Tibial artery (tissue), 4 donors: ENCODE measurements at regions not wholly inside any gene's neighbourhood (a gene's known extent, or its start where the extent isn't known, plus 50 kb on each side); places are given as distances from the start of the nearest gene placed in this dataset.

ENCODE experiments used
- DNase-seq, 2 donors: peaks; one replicate each; pipeline ENCODE4 v3.0.0-alpha.2; 2019
- H3K27ac ChIP-seq, 2 donors: fragments of 200-600 bp; sonication (generic) in 1 of 2; 1 replicate in 1 of 2; 2 replicates in 1 of 2; pipeline ENCODE4 v1.5.1; 2018 to 2019; ENCODE audit warnings: mild to moderate bottlenecking in 1 of 2
- H3K27me3 ChIP-seq, 2 donors: fragments of 200-600 bp; sonication (generic) in 1 of 2; one replicate each; pipeline versions ENCODE4 v1.5.1 to v1.6.0; 2016 to 2019
- H3K36me3 ChIP-seq, 3 donors: fragments of 200-600 bp; sonication (generic) in 2 of 3; one replicate each; pipeline ENCODE4 v1.5.1; 2016 to 2019; ENCODE audit warnings: mild to moderate bottlenecking in 2 of 3
- H3K4me1 ChIP-seq, 4 donors: fragments of 200-600 bp; sonication (generic) in 2 of 4; 1 replicate in 3 of 4; 2 replicates in 1 of 4; pipeline ENCODE4 v1.5.1; 2016 to 2019
- H3K4me3 ChIP-seq, 2 donors: fragments of 200-600 bp; sonication (generic) in 1 of 2; 1 replicate in 1 of 2; 2 replicates in 1 of 2; pipeline ENCODE4 v1.5.1; 2018 to 2019; ENCODE audit warnings: mild to moderate bottlenecking in 2 of 2
- H3K9me3 ChIP-seq, 3 donors: fragments of 200-600 bp; sonication (generic) in 1 of 3; one replicate each; pipeline ENCODE4 v1.5.1; 2016 to 2019
- CTCF ChIP-seq, 2 experiments: fragments of 200-600 bp in 1 of 2; fragments of 450-650 bp in 1 of 2; IDR thresholded peaks; one replicate each; pipeline ENCODE4 v1.5.1; 2017 to 2019; ENCODE audit warnings: antibody characterized with exemption in 2 of 2, mild to moderate bottlenecking in 1 of 2, moderate library complexity in 1 of 2
- intact Hi-C: fragments of 100-400 bp; cut with DNase I; formaldehyde crosslinking; loops from one replicate; pipeline ENCODE4 v1.15.0; 2023; ENCODE audit warnings: low total_unique reads

- TF ChIP-seq CTCF (IDR thresholded peaks at IDR 0.05) = no peak
- Histone ChIP-seq H3K36me3 (no peaks in the 10 kb centered on the region), H3K27me3 (no peaks in the 10 kb centered on the region), H3K4me3 (no peak overlapping the region), H3K9me3 (no peaks in the 10 kb centered on the region), H3K27ac (no peak overlapping the region), H3K4me1 (no peaks in the 10 kb centered on the region)
- intact Hi-C loops = no loop called here
- DNase-seq = no peak
Observed at GRCh38 chr4:43716721-43717395, 731.8 kb downstream of the KCTD8 start.

- Histone ChIP-seq H3K27ac (no peak overlapping the region), H3K36me3 (no peaks in the 10 kb centered on the region), H3K27me3 (no peaks in the 10 kb centered on the region), H3K4me3 (no peak overlapping the region), H3K4me1 (no peaks in the 10 kb centered on the region), H3K9me3 (no peaks in the 10 kb centered on the region)
- DNase-seq = no peak
- no peak for TF ChIP-seq CTCF (IDR thresholded peaks at IDR 0.05)
- intact Hi-C loops = no loop called here
Observed at GRCh38 chr4:43718369-43718768, 730.2 kb downstream of the KCTD8 start.

- H3K4me1 ChIP-seq = no peaks in the 10 kb centered on the region
Observed at GRCh38 chr4:43732829-43733426, 715.7 kb downstream of the KCTD8 start.

DNA sequence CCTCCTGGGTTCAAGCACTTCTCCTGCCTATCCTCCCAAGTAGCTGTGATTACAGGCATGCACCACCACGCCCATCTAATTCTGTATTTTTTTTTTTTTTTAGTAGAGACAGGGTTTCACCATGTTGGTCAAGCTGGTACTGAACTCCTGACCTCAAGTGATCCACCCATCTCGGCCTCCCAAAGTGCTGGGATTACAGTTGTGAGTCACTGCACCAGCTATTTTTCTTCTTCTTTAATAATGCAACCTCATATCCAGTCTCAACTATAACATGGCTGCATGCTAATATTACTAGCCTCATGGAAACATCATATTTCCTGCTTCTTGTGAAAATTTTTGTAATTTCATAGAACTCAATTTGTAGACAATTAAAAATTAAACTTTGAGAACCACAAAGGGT lies 706.5 kb downstream of the KCTD8 start:
- H3K36me3 ChIP-seq = no peaks in the 10 kb centered on the region
- TF ChIP-seq CTCF (IDR thresholded peaks at IDR 0.05) = no peak
- no peak overlapping the region for H3K27ac ChIP-seq
- DNase-seq = no peak
- no peaks in the 10 kb centered on the region for H3K4me1 ChIP-seq
- intact Hi-C loops = no loop called here
- no peak overlapping the region for H3K4me3 ChIP-seq
- no peaks in the 10 kb centered on the region for H3K9me3 ChIP-seq
- no peaks in the 10 kb centered on the region for H3K27me3 ChIP-seq

More at GRCh38 chr4:43732829-43733426, 715.7 kb downstream of the KCTD8 start:
- no peak for DNase-seq
- intact Hi-C loops = no loop called here
- TF ChIP-seq CTCF (IDR thresholded peaks at IDR 0.05) = no peak
- Histone ChIP-seq H3K27me3 (no peaks in the 10 kb centered on the region), H3K36me3 (no peaks in the 10 kb centered on the region), H3K27ac (no peak overlapping the region), H3K9me3 (no peaks in the 10 kb centered on the region), H3K4me3 (no peak overlapping the region)

- intact Hi-C loops = no loop called here
- no peak overlapping the region for H3K27ac ChIP-seq
- no peaks in the 10 kb centered on the region for H3K4me1 ChIP-seq
- no peaks in the 10 kb centered on the region for H3K36me3 ChIP-seq
- no peak overlapping the region for H3K4me3 ChIP-seq
- DNase-seq = no peak
- no peaks in the 10 kb centered on the region for H3K9me3 ChIP-seq
- H3K27me3 ChIP-seq = no peaks in the 10 kb centered on the region
- no peak for TF ChIP-seq CTCF (IDR thresholded peaks at IDR 0.05)
Observed at GRCh38 chr4:43754566-43754965, 694.0 kb downstream of the KCTD8 start.
